T47D (cell line): ENCODE measurements at regions not wholly inside any gene's neighbourhood (a gene's known extent, or its start where the extent isn't known, plus 50 kb on each side); places are given as distances from the start of the nearest gene placed in this dataset.

Source experiments
- DNase-seq, 2 experiments: peaks; one replicate each; pipeline versions ENCODE4 v3.0.0 to v3.0.0-alpha.2; 2011 to 2012; ENCODE audit warnings: low read depth in 1 of 2, low spot score in 1 of 2
- JUND ChIP-seq: IDR thresholded peaks from 2 replicates; pipeline ENCODE4 v1.6.1; 2012; ENCODE audit warnings: low read depth
- in situ Hi-C: cut with HindIII; loops from 2 replicates; pipeline ENCODE4 v1.10.0; 2016; ENCODE audit warnings: low sequenced_read_pairs, low pct_unique_long_range_greater_than_20kb

DNA sequence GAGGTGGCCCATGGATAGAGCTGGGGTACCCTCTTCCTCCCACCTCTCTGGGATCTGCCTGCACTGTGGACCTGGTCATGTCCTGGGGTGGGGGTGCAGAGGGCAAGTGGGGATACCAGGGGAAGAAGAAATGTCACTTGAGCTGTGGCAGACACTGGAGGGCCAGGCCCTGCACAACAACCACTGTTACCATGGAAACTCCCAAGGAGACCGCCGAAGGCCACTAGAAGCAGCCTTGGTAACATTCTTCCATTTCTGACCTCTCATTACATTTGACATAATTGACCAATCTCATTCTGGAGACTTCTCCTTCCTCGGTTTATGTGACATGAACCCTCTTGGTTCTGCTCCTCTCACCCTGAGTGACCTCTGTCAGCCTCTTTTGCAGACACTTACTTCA is 179.9 kb upstream of the SERP2 start:
- no peak for TF ChIP-seq JUND
- in situ Hi-C loops, result no loop called here
- no peak for DNase-seq

GRCh38 chr13:44195245-44195644 is 178.4 kb upstream of the SERP2 start:
- TF ChIP-seq JUND, result no peak
- in situ Hi-C loops, result no loop called here
- DNase-seq, result no peak

DNA sequence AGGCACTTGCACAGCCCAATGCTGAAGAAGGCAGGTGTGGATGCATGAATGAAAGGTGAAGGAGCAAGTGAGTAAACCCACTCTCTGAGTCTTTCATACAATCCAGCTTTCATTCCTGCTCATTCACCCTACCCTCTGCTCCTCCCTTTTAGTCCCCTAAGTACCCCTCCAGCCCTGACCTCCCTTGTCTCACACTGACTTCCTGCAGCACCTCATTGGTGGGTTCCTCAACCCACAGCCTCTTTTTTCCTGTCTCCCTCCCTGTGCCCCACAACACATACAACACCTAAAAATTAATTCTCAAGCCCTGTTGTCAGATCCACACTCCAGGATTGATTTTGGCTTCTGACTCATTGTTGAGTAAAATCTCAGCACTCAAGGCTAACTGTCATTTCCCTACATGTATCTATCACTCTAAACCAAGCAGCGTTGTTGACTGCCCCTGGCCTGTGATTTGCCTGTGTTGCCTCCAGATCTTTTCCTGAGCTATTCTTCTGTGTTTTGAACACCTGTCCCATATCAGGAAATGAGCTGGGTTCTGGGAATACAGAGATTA is 177.3 kb upstream of the SERP2 start:
- TF ChIP-seq JUND, result no peak
- in situ Hi-C loops, result no loop called here

GRCh38 chr13:44197791-44198770 is 175.5 kb upstream of the SERP2 start:
- in situ Hi-C loops, result no loop called here
- DNase-seq, result peak in 1 of 2 experiments; percentile 35
- no peak for TF ChIP-seq JUND

More for the DNA sequence above, 177.3 kb upstream of the SERP2 start:
- DNase-seq, result no peak

- peak in 1 of 2 experiments; percentile 27 for DNase-seq
- TF ChIP-seq JUND, result no peak
- in situ Hi-C loops, result no loop called here
Observed at GRCh38 chr13:44198826-44199225, 174.8 kb upstream of the SERP2 start.

DNA sequence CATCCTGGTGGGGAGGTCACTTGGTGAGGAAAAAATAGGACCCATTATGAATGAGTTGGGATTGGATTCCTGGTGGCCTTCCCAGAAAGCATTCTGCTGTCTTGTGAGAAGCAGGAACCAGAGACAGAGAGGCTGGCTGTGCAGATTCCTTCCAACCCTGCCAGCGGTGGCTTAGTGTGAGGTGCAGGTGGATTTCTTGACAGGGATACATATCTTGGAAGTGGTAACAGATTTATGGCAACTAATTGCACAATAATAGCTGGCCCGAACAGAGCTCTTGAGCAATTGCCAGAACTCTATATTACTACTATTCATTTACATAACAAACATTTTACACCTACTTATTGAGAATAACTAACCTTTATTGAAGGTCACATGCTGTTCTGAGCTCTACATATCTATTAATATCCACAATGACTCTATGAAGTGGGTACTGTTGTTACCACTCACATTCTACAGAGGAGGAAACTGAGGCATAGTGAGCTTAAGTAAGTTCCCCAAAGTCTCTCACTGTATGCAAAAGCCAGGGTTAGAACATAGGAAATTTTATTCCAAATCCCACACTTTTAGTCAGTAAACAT is 173.9 kb upstream of the SERP2 start:
- DNase-seq, result no peak
- TF ChIP-seq JUND, result no peak
- in situ Hi-C loops, result no loop called here

GRCh38 chr13:44206434-44206833 is 167.2 kb upstream of the SERP2 start:
- TF ChIP-seq JUND, result no peak
- in situ Hi-C loops, result no loop called here
- no peak for DNase-seq

- no peak for DNase-seq
- no peak for TF ChIP-seq JUND
- in situ Hi-C loops, result no loop called here
Observed at GRCh38 chr13:44207476-44207875, 166.1 kb upstream of the SERP2 start.

- in situ Hi-C loops, result no loop called here
Observed at GRCh38 chr13:44210525-44210924, 163.1 kb upstream of the SERP2 start.

GRCh38 chr13:44211286-44211685 is 162.3 kb upstream of the SERP2 start:
- DNase-seq, result no peak
- in situ Hi-C loops, result no loop called here
- TF ChIP-seq JUND, result no peak

More at GRCh38 chr13:44210525-44210924, 163.1 kb upstream of the SERP2 start:
- TF ChIP-seq JUND, result no peak
- DNase-seq, result no peak

DNA sequence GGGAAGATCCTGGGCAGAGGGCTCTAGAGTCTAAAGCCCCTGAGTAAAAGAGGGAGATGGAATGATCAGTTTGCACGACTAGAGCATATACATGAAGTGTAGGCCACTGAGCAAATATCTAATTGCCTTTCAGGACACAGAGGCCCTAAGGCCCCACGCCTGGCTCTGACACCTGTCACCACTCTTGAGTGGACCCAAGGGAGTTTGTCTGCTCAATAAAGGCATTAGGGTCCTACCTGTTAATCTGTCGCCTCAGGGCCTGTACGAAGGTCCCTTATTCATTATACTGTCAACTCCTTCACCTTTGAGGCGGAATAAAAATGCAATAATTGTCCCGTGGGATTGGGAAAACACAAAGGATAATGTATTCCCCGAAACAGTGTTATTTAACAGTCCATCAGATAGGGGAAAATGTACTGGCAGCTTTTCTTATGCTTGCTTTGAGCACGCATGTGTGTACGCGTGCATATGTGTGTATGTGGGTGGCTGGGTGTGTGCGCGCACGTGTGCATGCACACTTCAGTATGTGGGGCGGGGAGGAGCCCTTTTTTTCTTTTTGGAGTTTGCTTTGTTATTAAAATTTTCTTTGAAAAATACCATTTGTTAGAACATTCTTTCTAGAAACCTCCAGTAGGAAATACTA is 161.8 kb upstream of the SERP2 start:
- TF ChIP-seq JUND, result no peak
- no peak for DNase-seq
- in situ Hi-C loops, result no loop called here

GRCh38 chr13:44212633-44213396 is 160.8 kb upstream of the SERP2 start:
- in situ Hi-C loops, result no loop called here
- TF ChIP-seq JUND, result no peak
- DNase-seq, result no peak
